ENCODE measurements at regions not wholly inside any gene's neighbourhood (a gene's known extent, or its start where the extent isn't known, plus 50 kb on each side); places are given as distances from the start of the nearest gene placed in this dataset.

DNA sequence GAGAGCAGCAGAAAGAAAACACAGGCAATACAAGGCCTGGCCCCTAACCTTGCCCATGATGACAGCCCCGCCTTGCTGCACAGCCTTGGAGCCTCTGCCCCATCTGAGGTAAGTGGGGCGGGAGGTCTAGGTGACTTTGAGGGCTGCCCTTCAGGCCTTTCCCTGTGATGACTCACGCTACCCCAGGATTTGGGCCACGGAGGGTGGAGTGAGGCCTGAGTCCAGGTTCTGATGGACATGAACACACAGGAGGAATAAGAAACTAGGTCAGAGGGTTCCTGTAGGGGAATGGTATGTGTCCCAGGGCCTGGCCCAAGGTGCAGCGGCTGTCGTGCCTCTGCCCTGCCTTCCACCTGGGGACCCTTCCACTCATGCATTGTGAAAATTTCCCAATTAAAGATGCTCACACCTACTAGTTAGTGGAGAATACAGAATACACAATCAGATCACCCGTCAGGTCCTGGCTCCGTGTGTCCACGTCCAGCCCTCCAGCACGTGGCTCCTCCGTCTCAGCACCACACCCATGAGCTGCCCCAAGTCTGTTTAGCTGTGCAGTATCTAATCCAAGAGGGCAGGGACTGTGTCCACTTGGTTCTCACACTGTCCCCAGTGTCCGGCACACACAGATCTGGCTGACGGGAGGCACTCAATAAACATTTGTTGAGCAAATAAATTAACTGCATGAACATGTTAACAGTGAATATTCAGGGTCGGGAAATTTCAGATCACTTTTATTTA, 111.0 kb downstream of the CHST1 start:
- no peak for DNase-seq (ENCODE audit: low read depth in 2 of 2)

DNA sequence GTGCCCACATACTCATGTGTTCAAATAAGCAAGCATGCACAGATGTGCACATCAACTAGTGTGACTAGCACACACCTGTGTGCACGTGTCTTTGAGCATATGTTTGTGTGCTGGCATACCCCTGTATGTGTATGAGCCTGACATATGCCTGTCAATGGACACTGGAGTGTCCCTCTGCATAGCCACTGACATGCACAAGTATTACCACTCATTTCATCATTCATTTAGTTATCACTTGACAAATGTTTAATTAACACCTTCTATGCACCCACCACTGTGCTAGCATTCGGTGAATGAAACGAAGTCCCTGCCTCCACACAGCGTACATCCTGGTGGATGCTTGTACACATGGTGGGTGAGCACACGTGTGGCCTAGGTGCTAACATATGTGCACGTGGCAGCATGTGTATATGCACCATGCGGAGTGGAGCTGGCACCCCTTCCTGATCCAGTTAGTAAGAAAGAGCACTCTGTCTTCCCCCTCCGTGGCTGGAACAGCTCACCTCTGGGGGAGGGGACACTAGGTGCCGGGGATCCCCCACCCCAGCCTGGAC, 112.0 kb downstream of the CHST1 start:
- no peak for DNase-seq (ENCODE audit: low read depth in 2 of 2)

DNA sequence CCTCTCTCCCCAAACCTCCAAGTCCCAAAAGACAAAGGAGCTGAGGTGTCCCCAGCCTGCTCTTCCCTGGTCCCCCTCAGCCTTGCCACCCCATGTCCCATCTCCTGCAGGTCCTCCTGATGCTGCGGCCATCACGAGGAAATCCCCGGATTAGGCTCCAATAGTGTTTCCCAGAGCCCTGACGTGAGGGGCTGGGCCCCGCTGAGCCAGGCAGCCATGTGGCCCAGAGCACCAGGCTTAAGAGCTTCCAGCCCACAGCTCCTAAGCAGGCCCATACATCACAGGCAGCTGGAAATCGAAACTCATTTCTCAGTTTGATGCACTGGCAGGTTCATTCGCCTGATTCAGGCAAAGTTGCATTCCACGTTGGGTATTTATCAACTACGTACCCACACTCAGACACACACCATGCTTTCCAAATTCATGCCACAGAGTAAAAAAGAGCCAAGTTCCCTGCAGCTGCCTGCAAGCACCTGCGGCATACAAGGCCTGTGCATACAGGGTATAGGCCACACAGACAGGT, 114.2 kb downstream of the CHST1 start:
- no peak for DNase-seq (ENCODE audit: low read depth in 2 of 2)

DNA sequence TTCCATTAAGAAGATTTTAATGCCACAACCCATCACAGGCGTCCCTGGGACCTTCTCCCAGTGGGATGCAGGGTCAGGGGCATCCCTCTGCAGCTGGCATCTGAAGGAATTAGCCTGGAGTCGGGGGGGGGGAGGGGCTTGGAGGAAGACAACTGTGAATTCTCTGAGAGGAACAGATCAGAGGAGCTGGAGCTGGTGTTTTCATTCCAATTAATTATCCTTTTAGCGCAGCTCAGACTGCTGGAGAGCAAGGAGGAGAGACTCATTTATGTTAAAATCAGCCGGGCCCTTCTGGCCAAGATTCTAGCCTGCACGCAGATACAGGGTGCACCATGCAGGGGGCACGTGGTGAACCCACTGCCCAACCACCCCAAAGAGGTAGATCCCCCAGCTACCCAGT, 116.2 kb downstream of the CHST1 start:
- DNase-seq (ENCODE audit: low read depth in 2 of 2), result no peak

DNA sequence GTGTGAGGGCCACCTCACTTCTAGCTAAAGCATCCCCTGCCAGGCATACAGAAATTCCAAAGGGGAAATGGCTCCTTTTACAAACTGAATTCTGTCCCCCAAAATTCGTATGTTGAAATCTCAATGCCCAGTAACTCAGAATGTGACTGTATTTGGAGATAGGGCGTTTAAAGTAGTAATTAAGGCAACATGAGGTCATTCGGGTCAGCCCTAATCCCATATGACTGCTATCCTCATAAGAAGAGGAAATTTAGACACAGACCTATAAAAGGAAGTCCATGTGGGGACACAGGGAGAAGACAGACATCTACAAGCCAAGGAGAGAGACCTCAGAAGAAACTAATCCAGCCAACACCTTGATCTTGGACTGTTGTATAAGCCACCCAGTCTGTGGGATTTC, 119.1 kb downstream of the CHST1 start:
- no peak for DNase-seq (ENCODE audit: low read depth in 2 of 2)

DNA sequence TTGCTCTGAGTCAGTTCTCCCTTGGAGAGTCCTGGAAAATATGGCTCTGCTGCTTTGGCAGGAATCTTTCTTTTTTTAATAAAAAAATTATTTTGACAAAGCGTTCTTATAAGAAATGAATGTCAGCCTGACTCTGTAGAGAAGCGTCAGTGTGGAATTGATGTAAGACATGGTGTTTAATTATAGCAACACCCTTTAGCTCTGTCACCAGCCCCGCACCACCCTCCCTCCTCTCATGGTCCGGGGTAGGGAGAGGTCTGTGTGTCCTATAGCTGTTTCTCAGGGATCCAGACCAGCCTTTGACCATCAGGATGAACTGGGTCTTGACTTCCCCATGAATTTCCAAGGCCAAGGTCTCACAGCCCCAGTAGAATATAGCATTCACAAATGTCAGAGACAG, 120.6 kb downstream of the CHST1 start:
- DNase-seq (ENCODE audit: low read depth in 2 of 2), result no peak

DNA sequence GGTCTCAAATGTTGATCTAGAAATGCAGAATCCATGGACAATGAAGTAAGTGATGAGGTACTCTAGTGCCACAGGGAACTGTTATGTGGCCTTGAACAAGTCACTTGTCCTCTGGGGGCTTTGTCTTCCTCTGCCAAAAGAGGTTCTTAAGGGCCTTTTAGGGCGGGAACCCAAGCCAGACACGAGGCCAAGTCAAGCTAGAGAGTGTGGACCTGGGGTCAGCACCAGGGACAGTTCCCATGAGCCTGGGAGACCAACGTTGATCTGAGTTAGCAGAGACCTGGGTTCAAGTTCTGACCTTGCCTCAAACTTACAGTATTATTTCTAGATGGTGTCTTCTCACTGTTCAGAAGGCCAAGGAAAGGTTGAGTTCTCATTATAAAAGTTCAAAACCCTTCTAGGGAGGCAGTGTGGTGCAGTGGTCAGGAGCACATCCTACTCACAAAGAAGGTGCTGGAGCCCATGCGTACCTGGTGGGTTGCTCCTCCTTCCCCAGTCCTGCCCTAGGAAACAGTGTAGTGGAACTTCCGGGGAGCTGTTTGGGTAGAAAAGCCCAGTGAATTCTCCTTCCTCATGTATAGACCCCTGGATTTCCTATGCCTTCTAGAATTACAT, 121.5 kb downstream of the CHST1 start:
- DNase-seq (ENCODE audit: low read depth in 2 of 2), result no peak

DNA sequence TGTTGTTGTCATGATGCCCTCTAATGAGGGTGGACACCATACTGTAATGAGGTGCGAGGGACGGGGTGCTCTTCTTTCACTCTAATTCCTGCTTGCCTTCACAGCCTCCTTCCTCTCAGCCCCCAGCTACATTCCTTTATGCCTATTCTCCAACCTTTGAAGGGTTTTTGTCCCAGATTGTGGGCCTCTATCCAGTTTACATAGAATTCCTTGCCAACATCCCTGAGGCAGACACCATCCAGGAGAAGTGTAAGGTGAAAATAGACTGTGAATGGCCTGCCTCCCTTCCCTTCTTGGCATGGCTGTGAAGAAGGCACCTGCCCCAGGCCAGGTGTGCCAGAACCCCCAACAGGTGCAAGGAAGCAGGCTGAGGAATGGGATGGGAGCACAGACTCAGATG, 122.3 kb downstream of the CHST1 start:
- DNase-seq (ENCODE audit: low read depth in 2 of 2), result no peak

DNA sequence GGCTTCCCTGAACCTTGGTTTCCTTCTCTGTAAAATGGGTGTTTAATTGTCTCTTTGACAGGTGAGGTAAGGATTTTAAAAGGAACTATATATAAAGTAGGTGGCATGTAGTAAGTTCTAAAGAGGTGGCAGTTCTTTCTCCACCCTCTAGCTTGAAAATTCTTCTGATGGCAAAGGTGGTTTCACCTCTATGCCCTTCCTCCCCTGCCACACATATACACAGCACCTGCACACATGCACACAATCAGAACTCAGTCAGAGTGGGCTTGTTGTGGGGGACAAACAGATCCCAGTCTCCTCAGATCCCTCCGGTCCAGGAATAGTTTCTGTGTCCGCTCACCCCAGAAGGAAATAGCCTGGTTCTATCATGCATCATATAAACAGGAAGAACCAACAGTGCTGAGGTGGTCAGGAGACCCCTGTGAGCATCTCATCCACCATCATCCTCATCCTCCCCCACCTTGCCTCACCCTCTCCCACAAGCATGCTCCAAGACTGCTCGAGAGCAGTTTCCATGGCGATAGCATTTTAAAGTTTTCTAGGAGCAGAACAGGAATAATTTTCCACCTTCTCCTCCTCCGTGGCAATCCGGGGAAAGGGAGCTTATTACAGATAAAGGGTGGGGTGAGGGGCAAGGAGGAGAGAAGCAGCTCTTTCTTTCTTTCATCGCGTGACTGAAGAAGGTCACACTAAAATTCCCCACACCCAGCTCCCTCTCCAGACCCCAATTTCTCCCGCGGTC, 123.6 kb downstream of the CHST1 start:
- no peak for DNase-seq (ENCODE audit: low read depth in 2 of 2)

DNA sequence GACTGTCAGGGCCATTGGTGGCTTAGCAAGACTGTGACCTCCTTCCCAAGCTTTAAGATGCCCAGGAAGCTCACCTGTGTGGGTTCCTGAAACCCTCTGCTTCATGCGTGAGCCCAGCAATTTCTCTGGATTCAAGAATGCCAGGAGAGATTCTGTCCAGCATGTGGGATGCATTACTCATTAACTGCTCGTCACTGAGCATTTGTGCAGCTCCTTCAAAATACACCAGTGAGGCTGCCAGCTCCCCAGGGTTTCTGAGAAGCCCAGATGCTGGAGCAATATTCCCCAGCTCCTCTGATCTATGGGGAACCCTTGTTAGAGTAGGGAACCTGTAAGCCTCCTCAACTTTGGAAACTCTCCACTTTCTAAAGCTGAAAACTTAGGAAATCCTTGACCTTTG, 126.5 kb downstream of the CHST1 start:
- no peak for DNase-seq (ENCODE audit: low read depth in 2 of 2)

DNA sequence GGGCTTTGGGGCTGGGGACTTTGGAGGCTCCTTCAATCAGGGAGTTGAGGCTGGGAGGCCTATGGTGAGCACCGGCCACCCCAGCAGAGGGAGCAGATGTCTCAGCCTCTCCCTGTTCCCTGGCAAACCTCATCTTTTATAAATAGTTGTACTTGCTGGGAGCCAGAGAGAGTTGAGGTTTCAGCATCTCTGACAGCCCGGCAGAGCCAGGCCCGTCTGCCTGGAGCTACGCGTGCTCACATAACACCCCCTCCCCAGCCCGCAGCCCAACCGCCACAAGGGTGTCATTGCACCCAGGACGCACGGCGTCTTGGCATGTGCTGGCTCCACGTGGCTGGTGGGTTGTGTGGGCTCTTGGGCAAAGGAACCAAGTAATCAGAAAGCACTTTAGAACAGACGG, 127.1 kb downstream of the CHST1 start:
- no peak for DNase-seq (ENCODE audit: low read depth in 2 of 2)

DNA sequence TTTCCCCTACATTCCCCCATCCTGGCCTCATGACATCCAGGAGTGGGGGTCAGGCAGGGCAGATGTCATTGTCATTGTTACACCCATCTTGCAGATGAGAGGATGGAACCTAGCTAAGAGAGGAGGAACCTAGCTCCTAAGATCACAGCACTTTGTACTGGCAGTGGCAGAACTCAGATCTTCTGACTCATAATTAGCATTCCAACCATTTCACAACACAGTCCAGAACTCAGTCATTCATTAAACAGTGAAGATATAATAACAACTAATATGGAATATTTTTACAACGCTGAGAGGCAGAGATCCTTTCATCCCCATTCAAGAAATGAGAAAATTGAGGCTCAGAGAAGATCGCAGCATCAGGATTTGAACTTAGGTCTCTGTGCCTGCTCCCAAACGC, 127.8 kb downstream of the CHST1 start:
- no peak for DNase-seq (ENCODE audit: low read depth in 2 of 2)

DNA sequence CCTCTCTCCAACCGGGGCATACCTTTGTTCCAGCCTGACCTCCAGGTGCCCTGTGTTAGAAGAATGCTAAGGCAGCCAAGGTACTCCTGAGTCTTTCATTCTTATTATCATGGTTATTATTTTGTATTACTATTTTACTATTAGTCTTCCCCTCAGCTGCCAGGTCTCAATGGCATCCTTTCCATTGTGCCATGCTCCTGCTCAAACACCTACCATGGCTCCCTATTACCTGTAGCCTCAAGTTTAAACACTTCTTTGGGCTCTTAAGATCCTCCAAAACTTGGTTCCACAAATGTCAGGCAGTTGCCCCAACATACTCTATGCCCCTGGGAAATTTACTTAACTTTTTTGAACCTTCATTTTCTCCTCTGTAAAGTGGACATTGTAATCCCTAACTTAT, 130.4 kb downstream of the CHST1 start:
- DNase-seq (ENCODE audit: low read depth in 2 of 2), result no peak

DNA sequence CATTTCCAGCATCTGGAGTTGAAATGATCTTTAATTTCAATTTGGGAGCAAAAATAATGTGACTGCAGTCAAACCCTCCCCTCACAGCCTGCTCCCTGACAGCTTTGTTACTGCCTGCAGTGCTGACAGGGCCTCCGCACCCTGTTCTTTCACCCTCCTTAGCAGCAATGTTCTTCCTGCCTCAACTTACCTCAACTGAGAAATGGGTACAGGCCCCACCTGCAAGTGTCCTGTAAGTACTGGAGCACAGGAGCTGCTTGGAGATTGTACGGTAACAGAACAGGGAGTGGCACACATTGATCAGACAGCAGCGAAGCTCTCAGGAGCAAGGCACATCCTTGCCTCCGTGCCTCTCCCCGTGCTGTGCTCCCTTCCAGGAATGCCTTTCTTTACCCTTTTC, 131.3 kb downstream of the CHST1 start:
- no peak for DNase-seq (ENCODE audit: low read depth in 2 of 2)

DNA sequence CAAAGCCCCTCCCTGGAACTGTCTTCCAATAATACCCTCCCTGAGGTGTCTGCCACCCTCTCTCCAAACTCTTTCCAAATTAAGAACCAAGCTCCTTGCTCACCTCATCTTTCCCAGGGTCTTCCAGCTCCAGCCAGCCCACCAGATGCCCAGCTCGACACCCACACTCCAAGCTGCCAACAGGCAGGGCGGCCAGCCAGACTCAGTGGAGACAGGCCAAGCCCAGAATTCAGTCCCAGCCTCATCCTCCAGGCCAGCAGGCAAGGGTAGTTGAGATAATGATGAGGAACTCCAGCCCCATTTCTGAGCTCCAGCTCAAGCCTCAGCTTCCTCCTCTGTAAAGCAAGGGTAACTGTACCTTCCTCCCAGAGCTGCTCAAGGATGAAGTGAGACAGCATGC, 132.9 kb downstream of the CHST1 start:
- DNase-seq (ENCODE audit: low read depth in 2 of 2), result no peak

DNA sequence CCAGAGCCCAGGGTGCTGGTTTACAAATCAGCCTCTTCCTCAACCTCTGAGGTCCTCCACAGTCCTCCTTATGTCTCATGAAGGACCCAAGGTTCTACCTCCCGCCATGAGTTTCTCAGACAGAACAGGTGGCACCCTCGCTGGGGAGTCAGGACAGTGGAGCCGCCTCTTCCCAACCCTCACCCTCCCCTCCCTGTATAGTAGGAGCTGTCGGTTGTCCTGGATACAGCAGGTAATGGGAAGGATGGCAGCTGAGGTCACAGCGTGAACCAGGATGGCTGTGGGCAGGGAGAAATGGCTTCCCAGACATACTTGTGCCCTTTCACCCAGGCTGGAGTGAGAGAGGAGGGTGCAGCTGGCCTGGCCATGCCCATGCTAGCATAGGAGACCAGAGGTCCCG, 134.6 kb downstream of the CHST1 start:
- no peak for DNase-seq (ENCODE audit: low read depth in 2 of 2)

DNA sequence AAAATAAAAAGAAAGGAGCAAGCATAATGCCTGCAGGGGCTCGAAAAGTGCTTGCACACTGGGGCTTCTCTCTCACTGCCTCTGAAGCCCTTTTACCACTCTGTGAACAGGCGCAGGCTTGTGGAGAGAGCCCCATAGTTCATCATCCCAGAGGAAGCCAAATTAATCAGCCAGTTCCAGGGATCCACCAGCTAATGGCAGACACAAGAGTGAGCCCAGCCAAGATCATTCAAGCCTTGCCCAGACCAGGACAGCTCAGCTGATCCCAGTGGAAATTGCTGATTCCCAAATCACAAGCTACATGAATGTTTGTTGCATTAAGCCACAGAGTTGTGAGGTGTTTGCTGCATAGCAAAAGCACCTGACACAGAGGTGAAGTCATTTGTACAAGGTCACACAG, 135.3 kb downstream of the CHST1 start:
- no peak for DNase-seq (ENCODE audit: low read depth in 2 of 2)

DNA sequence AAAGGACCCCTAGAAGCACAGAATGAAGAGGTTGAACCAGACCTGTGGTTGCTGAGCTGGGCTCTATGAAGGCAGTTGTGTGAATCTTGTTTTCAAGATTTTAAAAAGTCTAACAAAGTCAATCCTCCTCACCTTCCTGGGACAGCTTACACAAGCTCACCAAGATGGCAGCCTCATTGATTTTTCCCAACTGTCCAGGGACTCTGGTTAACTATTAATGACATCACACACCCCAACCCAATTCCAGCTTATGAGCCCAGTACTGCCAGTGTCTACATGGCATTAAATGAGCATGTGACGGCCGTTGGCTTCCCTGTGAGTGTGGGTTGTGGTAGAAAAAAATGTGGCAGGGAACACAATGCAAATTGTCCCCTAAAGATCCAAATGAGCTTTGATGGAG, 137.0 kb downstream of the CHST1 start:
- DNase-seq (ENCODE audit: low read depth in 2 of 2), result no peak

DNA sequence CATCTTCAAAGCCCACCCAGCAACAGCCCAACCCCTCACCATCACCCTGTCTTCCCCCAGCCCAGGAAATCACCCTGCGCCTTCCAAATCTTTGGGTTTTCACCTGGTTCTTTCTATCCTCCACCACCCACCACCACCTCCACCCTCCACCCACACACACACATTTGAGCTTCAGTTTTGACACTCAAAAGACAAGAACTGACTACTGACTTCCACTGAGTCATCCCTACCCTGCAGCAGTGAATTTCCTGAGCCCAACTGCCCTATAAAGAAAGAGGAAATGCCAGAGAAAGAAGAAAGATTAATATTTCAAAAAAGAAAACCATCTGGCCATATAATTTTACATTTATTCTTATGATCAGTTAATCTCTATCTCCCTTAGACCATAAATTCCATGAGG, 137.5 kb downstream of the CHST1 start:
- peak in 1 of 2 experiments; percentile 12 for DNase-seq (ENCODE audit: low read depth in 2 of 2)

DNA sequence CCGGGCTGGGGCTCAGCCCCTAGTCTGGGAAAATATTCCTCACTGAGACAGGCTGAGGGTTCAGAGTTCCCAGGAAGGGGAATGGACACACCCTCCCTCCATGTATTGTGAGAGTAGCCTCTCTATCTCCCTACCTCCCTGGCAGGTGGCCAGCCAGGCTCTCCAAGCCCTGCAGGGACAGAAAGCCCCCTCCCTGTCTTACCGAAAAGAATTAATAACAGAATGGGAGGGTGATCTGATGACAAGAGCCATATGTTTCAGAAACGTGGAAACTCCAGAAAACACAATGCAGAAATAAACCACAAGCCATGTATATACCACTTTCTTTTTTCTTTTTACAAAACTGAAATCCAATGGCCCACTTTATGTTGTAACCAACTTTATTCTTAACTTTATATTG, 140.0 kb downstream of the CHST1 start:
- DNase-seq (ENCODE audit: low read depth in 2 of 2), result no peak

DNA sequence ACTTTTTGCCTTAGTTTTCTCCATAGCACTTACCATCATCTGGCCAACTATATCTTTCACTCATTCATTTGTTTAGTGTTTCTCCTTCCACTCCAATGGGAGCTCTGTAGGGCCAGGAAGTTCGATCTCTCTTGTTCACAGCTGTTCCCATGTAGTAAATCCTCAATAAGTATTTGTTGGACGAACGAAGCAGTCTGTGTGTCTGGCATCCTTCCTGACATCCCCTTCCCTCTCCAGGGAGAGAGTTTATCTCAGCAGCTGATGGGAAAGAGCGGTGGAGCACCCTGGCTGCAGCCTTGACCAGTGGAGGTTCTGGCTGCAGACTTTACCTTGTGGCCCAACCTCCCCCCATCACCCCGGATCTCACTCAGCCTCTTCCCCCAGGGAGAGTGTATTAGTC, 141.7 kb downstream of the CHST1 start:
- DNase-seq (ENCODE audit: low read depth in 2 of 2), result no peak

DNA sequence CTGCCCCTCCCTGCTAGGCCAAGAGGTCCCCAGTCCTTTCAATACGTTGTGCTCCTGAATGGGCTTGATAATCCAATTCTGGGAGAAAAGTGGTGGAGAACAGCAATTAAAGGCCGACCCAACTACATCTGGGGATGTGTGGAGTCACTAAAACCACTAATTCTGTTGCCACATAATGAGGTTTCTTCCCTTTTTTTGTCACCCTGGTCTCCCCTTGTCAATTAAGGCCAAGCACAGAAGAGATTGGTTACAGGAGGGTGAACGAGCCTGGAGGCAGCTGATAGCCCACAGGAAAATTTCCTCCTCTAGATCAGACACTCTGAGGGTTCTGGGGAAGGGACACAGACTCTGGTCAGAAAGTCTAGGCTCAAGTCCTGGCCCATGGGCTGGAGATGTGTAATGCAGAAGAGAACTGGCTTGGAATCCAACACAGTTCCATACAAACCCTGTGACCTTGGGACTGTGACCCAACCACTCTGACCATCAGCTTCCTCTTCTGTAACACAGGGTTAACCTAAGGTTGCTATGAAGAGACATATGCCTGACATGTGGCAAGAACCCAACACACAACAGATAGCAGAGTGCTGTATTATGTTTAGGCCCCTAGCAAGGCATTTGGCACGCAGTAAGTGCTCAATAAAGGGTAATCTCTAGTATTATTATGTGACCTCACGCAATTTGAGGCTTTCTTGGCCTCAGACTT, 146.4 kb downstream of the CHST1 start:
- no peak for DNase-seq (ENCODE audit: low read depth in 2 of 2)

All from stimulated activated CD4-positive, alpha-beta T cell treated with anti-CD3 and anti-CD28 coated beads, Interleukin-12 subunit alpha, Interleukin-12 subunit beta, amount 100 ng/mL, for 24 hours (primary cell).